ENCODE measurements at regions not wholly inside any gene's neighbourhood (a gene's known extent, or its start where the extent isn't known, plus 50 kb on each side); places are given as distances from the start of the nearest gene placed in this dataset.

DNA sequence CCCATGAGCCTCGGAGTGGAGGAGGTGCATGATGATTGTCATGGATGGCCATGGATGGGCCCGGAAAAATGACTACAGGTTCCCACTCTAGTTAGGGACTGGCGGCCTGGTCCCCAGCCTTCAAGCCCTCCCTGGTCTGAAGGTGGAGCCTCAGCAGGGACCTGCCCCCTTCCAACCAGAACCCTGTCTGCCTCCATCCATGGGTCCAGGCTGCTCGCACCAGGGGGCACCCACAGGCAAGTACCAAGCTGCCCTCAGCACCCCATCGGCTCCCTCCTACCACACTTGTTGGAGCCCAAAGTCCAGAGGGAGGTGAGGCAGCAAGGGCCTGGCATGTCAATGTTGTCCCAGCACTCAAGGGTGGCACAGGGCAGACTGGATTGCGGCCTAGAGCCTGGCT lies 2468.6 kb downstream of the PCDH7 start (continued):
- no peak for TF ChIP-seq MAFK (IDR thresholded peaks at IDR 0.05; ENCODE audit: partially characterized antibody)
- no peak for TF ChIP-seq POLR2AphosphoS2 (conservative IDR thresholded peaks at IDR 0.05; ENCODE audit: low read length)
- no peak for TF ChIP-seq SREBF2 (IDR thresholded peaks at IDR 0.05)

DNA sequence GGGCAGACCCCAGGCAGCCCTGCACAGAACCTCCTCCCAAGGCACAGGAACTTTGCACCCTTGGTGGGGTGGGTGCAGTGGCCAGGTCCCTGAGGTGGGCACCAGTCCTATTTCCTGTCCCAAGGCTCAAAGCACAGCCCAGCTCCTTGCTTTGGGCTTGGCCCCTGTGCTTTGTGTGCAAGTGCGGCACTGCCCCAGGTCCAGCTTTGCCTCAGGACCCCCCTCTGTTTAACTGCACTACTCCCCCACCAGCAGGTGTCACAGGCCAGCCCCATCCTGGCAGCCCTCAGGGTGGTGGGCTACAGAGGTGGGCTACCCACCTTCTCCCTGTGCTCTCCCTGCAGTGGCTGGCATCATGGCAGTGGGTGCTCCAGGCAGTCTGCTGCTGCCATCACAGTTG lies 2469.0 kb downstream of the PCDH7 start:
- ATAC-seq (no peak), DNase-seq (ENCODE audit: low read depth in 1 of 2, low spot score in 1 of 2) (no peak), FAIRE-seq (no peak)
- no peak overlapping the region for H3K4me3 ChIP-seq
- TF ChIP-seq ESRRA (IDR thresholded peaks at IDR 0.05; ENCODE audit: borderline replicate concordance, low read length) (no peak), EHF (CRISPR knock-in tag; IDR thresholded peaks at IDR 0.05) (no peak), BHLHE40 (IDR thresholded peaks at IDR 0.05; ENCODE audit: low read depth, low read length) (no peak), SMC3 (IDR thresholded peaks at IDR 0.05) (no peak)
- TF ChIP-seq, protein P1, sequence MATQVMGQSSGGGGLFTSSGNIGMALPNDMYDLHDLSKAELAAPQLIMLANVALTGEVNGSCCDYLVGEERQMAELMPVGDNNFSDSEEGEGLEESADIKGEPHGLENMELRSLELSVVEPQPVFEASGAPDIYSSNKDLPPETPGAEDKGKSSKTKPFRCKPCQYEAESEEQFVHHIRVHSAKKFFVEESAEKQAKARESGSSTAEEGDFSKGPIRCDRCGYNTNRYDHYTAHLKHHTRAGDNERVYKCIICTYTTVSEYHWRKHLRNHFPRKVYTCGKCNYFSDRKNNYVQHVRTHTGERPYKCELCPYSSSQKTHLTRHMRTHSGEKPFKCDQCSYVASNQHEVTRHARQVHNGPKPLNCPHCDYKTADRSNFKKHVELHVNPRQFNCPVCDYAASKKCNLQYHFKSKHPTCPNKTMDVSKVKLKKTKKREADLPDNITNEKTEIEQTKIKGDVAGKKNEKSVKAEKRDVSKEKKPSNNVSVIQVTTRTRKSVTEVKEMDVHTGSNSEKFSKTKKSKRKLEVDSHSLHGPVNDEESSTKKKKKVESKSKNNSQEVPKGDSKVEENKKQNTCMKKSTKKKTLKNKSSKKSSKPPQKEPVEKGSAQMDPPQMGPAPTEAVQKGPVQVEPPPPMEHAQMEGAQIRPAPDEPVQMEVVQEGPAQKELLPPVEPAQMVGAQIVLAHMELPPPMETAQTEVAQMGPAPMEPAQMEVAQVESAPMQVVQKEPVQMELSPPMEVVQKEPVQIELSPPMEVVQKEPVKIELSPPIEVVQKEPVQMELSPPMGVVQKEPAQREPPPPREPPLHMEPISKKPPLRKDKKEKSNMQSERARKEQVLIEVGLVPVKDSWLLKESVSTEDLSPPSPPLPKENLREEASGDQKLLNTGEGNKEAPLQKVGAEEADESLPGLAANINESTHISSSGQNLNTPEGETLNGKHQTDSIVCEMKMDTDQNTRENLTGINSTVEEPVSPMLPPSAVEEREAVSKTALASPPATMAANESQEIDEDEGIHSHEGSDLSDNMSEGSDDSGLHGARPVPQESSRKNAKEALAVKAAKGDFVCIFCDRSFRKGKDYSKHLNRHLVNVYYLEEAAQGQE (IDR thresholded peaks at IDR 0.05): no peak
- H3K27ac ChIP-seq: no peak overlapping the region
- no CpG with 5 or more reads among the region's 1 CpG for WGBS (ENCODE audit: missing lambda C conversion rate)
- POLR2A ChIA-PET: no interaction called here
- CTCF ChIA-PET: no interaction called here
- H3K4me1 ChIP-seq: no peaks in the 10 kb centered on the region
- no peaks in the 10 kb centered on the region for H3K9me3 ChIP-seq
- no peak overlapping the region for H3K4me2 ChIP-seq

DNA sequence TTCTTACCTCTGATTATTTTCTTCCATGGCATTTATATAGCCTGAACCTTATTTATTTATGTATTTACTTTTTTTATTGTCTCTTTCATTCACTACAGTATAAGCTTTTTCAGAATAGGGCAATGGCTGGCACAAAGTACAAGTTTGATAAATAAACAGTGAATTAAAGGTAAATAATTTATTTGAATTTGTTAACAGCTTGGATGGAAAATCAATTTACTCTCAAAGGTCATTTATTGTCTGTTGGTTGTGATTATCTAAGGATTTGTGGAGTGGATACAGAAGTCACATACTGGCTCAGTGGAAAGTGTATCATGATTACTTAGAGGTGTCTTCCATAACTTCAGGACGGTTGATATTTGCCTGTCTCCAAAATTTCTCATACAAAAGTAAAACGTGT lies 2472.9 kb downstream of the PCDH7 start:
- Histone ChIP-seq H3K9me3 (no peaks in the 10 kb centered on the region), H3K4me1 (no peaks in the 10 kb centered on the region), H3K4me2 (no peak overlapping the region), H3K4me3 (no peak overlapping the region), H3K27ac (no peak overlapping the region)
- TF ChIP-seq EP300 (IDR thresholded peaks at IDR 0.05) (no peak), CHD4 (IDR thresholded peaks at IDR 0.05; ENCODE audit: borderline replicate concordance) (no peak), BHLHE40 (IDR thresholded peaks at IDR 0.05; ENCODE audit: low read depth, low read length) (no peak), FOSL2 (IDR thresholded peaks at IDR 0.05) (no peak), FOSL2 (CRISPR knock-in tag; IDR thresholded peaks at IDR 0.05) (no peak), PHF8 (IDR thresholded peaks at IDR 0.05; ENCODE audit: borderline replicate concordance, low read depth) (no peak), TP53 (CRISPR knock-in tag; IDR thresholded peaks at IDR 0.05) (no peak), TFCP2L1 (CRISPR knock-in tag; IDR thresholded peaks at IDR 0.05) (no peak), FOXS1 (CRISPR knock-in tag; IDR thresholded peaks at IDR 0.05) (no peak), HOXB13 (CRISPR knock-in tag; IDR thresholded peaks at IDR 0.05; ENCODE audit: low read depth) (no peak), KDM1A (IDR thresholded peaks at IDR 0.05; ENCODE audit: low read depth) (no peak), RNF2 (IDR thresholded peaks at IDR 0.05; ENCODE audit: borderline replicate concordance, low read depth) (no peak), HEYL (CRISPR knock-in tag; IDR thresholded peaks at IDR 0.05) (no peak), EHMT2 (IDR thresholded peaks at IDR 0.05; ENCODE audit: low read depth) (no peak)
- TF ChIP-seq, protein P2, sequence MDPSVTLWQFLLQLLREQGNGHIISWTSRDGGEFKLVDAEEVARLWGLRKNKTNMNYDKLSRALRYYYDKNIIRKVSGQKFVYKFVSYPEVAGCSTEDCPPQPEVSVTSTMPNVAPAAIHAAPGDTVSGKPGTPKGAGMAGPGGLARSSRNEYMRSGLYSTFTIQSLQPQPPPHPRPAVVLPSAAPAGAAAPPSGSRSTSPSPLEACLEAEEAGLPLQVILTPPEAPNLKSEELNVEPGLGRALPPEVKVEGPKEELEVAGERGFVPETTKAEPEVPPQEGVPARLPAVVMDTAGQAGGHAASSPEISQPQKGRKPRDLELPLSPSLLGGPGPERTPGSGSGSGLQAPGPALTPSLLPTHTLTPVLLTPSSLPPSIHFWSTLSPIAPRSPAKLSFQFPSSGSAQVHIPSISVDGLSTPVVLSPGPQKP (IDR thresholded peaks at IDR 0.05; ENCODE audit: low read depth, low read length): no peak
- ATAC-seq (no peak), FAIRE-seq (no peak), DNase-seq (ENCODE audit: low read depth in 1 of 2, low spot score in 1 of 2) (no peak)
- CTCF ChIA-PET: no interaction called here
- POLR2A ChIA-PET: no interaction called here
- 16% methylated on average over 2 of the region's 2 CpGs for WGBS (ENCODE audit: missing lambda C conversion rate)
